Esophagus (tissue), 2 donors: ENCODE measurements at regions not wholly inside any gene's neighbourhood (a gene's known extent, or its start where the extent isn't known, plus 50 kb on each side); places are given as distances from the start of the nearest gene placed in this dataset.

Experiments used
- H3K27ac ChIP-seq, 2 donors: one replicate each; pipeline ENCODE4 v1.5.1; 2013; ENCODE audit warnings: low read depth in 2 of 2, mild to moderate bottlenecking in 2 of 2, inconsistent platforms in 1 of 2, low read length in 1 of 2, moderate library complexity in 1 of 2
- H3K27me3 ChIP-seq, 2 donors: one replicate each; pipeline ENCODE4 v1.6.1; 2013; ENCODE audit warnings: low read length in 2 of 2, control low read depth in 1 of 2, mild to moderate bottlenecking in 1 of 2; ENCODE audit not compliant: insufficient read depth in 2 of 2, control insufficient read depth in 1 of 2
- H3K36me3 ChIP-seq, 2 donors: one replicate each; pipeline ENCODE4 v1.6.1; 2013; ENCODE audit warnings: low read length in 1 of 2; ENCODE audit not compliant: control insufficient read depth in 2 of 2, insufficient read depth in 2 of 2
- H3K4me1 ChIP-seq, 2 donors: one replicate each; pipeline ENCODE4 v1.6.1; 2013; ENCODE audit warnings: low read length in 1 of 2; ENCODE audit not compliant: control insufficient read depth in 2 of 2, insufficient read depth in 2 of 2
- H3K4me3 ChIP-seq, 2 donors: one replicate each; pipeline ENCODE4 v1.5.1; 2013; ENCODE audit warnings: low read length in 2 of 2, mild to moderate bottlenecking in 2 of 2, low read depth in 1 of 2, moderate library complexity in 1 of 2
- H3K9me3 ChIP-seq, 2 donors: one replicate each; pipeline ENCODE4 v1.6.1; 2013; ENCODE audit warnings: mild to moderate bottlenecking in 2 of 2, low read depth in 1 of 2, low read length in 1 of 2, moderate library complexity in 1 of 2; ENCODE audit not compliant: control insufficient read depth in 2 of 2, insufficient read depth in 1 of 2
- WGBS, 2 donors: extraction: QIAGEN DNeasy Blood & Tissue Kit; methylation state at CpG; one replicate each; pipeline ENCODE4 v1.1.7; 2013; 5-methylcytosine and 5-hydroxymethylcytosine counted together
- donor health status: healthy with polysubstance abuse.
- donor health status: Bipolar disorder and iron deficiency.

DNA sequence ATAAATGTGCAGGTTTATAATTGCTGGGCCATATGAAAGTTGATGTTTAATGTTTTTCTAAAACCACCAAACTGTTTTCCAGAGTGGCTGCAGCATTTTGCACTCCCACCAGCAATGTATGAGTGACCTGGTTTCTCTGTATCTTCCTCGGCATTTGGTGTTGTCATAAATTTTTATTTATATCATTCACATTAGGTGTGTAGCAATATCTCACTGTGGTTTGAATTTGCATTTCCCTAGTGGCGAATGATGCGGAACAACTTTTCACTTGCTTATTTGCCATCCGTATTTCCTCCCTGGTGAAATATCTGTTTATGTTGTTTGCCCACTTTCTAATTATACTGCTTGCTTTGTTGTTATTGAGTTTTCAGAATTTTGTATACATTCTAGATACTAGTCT is 295.7 kb upstream of the TUT7 start:
- WGBS, 2 donors = 82 to 88% methylated on average over 4 of the region's 4 CpGs
- Histone ChIP-seq H3K4me3 (no peak overlapping the region), H3K36me3 (no peaks in the 10 kb centered on the region), H3K4me1 (no peaks in the 10 kb centered on the region), H3K27ac (no peak overlapping the region), H3K27me3 (no peaks in the 10 kb centered on the region), H3K9me3 (no peaks in the 10 kb centered on the region)

DNA sequence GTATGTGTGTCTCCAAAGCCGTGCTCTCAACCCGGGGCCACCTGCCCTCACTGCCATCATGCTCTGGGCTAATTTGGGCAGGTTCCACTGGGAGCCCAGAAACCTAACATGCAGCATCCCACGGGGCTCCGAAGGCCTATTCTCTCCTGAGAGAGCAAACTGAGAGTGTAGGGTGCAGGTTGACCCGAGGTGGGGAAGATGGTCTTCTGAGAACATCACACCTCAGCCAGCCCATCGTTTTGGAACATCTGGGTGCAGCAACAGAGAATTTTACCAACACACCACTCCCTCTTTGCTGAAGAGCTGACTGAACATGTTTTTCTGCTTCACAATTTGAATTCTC is 294.6 kb upstream of the TUT7 start:
- Histone ChIP-seq H3K9me3 (no peaks in the 10 kb centered on the region), H3K4me3 (no peak overlapping the region), H3K27me3 (no peaks in the 10 kb centered on the region), H3K27ac (no peak overlapping the region), H3K4me1 (no peaks in the 10 kb centered on the region), H3K36me3 (no peaks in the 10 kb centered on the region)
- WGBS, 2 donors = 82 to 88% methylated on average over 6 of the region's 6 CpGs

DNA sequence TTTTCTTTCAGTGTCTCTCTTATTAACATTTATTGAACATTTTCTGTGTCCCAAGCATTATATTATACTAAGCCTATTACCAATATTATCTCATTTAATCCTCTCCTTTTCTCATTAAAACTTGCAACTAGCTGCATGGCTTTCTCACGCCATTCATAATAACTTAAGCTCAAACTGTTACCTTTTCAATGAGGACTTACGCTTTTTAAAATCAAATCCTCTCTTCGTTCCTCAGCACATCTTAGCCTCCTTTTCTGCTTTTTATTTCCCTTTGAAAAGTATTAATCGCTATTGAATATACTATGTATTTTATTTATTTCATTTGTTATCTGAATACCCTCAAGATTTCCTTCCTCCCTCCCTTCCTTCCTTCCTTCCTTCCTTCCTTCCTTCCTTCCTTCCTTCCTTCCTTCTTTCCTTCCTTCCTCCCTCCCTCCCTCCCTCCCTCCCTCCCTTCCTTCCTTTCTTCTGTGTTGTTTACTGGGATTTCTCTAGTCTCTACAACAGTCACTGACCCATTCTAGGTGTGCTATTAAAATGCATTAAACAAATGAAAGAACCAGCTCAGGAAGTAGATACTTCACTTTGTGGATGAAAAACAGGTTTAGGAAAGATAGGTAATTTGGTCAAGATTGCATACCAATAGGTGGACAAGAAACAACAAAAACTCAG is 294.1 kb upstream of the TUT7 start:
- Histone ChIP-seq H3K27me3 (no peaks in the 10 kb centered on the region), H3K4me3 (no peak overlapping the region), H3K9me3 (no peaks in the 10 kb centered on the region), H3K36me3 (no peaks in the 10 kb centered on the region), H3K27ac (no peak overlapping the region), H3K4me1 (no peaks in the 10 kb centered on the region)
- WGBS, 2 donors = 95 to 96% methylated on average over 4 of the region's 4 CpGs

DNA sequence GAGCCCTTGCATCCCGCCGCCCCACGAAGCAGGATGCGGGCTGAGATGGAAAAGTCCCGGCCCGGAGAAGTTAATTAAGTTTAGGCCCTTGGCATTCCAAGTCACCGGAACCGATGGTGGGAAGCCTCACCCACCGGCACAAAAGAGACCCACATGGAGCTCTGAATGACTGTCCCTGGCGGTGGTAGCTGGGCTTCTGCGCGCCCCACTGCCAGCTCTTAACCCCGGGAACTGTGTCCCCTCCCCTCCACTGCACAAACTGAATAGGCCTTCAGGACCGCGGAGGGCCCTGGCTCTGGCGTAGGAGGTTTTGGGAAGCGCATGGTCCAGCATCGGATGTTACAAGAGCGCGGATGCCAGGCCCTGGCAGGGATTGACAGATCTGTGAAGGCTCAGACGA is 291.1 kb upstream of the TUT7 start:
- no peak overlapping the region for H3K4me3 ChIP-seq
- H3K27me3 ChIP-seq = peaks cover 0 to 5% of the 10 kb centered on the region in 2 donors
- no peaks in the 10 kb centered on the region for H3K9me3 ChIP-seq
- no peaks in the 10 kb centered on the region for H3K36me3 ChIP-seq
- WGBS, 2 donors = 86 to 92% methylated on average over 21 of the region's 21 CpGs
- no peaks in the 10 kb centered on the region for H3K4me1 ChIP-seq
- H3K27ac ChIP-seq = no peak overlapping the region

DNA sequence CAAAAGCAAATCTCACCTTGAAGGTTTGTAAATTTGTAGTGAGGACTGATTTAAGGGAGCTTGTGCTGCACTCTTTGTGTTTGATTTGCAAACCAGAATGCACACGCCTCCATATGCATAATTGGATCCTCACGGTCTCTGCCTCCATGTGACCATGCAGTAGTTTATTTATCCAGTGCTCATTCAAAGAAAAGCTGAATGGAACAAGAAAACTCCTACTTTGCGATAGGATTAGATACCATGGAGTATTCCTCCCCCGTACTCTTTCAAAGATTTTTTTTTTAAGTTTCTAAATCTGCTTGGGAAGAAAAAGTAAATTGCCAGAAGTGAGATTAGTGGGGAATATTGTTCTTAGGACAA is 290.4 kb upstream of the TUT7 start:
- no peaks in the 10 kb centered on the region for H3K36me3 ChIP-seq
- H3K4me3 ChIP-seq = no peak overlapping the region
- 61 to 74% methylated on average over 4 of the region's 4 CpGs for WGBS, 2 donors
- no peak overlapping the region for H3K27ac ChIP-seq
- H3K27me3 ChIP-seq = peaks cover 0 to 5% of the 10 kb centered on the region in 2 donors
- peaks cover 0 to 2% of the 10 kb centered on the region in 2 donors for H3K4me1 ChIP-seq
- no peaks in the 10 kb centered on the region for H3K9me3 ChIP-seq

DNA sequence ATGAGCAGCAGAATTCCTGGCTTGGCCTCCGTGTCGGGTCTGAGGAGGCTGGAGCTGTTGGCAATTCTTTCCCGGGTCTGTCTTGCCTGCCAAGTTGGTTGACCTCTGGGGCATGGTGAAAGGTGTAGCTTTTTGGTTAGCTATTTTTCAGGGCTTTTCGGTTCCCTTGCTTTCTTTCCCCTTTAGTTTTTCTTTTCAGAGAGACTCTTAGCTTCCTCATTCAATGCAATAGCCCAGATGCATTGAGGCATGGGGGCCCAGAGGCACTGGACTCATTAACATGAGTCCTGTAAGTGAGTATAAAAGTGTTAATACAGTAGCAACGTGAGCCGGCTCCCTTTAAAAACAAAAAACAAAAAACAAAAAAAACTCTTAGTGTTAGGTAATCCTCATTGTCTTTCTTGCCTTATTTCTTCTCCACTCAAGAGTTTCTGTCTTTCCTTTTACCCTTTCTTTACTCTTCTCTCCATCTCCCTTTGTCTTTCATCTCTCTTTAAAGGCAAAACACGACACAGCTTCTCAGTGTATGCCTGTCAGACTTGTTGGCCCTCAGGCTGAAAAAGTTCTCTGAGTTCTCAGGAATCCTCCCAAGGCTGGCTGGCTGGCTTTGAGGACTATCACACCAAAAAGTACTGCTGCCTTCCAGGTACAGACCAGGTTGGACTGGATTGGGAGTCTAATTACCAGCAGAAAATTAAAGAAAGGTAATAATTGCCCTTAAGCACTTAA is 289.9 kb upstream of the TUT7 start:
- H3K9me3 ChIP-seq = no peaks in the 10 kb centered on the region
- H3K36me3 ChIP-seq = no peaks in the 10 kb centered on the region
- no peak overlapping the region for H3K4me3 ChIP-seq
- no peak overlapping the region for H3K27ac ChIP-seq
- WGBS, 2 donors = 65 to 72% methylated on average over 7 of the region's 7 CpGs
- peaks cover 0 to 5% of the 10 kb centered on the region in 2 donors for H3K27me3 ChIP-seq
- peaks cover 0 to 2% of the 10 kb centered on the region in 2 donors for H3K4me1 ChIP-seq

DNA sequence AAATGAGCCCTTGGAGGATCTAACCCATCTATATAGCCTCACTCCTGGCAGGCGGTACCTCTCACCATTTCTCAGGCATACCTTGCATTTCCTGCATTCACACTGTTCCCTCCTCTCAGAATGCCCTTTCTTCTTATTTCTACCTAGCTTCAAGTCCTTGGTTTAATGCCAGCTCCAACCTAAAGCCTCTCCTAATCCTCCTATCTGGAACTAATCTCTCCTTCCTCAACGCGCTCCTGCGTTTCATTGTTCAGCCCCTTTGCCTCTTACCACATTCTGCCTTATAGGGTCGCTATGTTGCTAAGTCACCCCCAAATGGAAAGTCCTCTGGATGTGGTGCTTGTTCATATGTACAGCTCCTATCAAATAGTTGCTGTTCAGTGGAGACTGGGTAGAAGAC is 288.5 kb upstream of the TUT7 start:
- no peak overlapping the region for H3K4me3 ChIP-seq
- no peaks in the 10 kb centered on the region for H3K9me3 ChIP-seq
- H3K27me3 ChIP-seq = peaks cover 0 to 5% of the 10 kb centered on the region in 2 donors
- peaks cover 0 to 2% of the 10 kb centered on the region in 2 donors for H3K4me1 ChIP-seq
- 85 to 93% methylated on average over 5 of the region's 5 CpGs for WGBS, 2 donors
- H3K27ac ChIP-seq = no peak overlapping the region
- no peaks in the 10 kb centered on the region for H3K36me3 ChIP-seq

DNA sequence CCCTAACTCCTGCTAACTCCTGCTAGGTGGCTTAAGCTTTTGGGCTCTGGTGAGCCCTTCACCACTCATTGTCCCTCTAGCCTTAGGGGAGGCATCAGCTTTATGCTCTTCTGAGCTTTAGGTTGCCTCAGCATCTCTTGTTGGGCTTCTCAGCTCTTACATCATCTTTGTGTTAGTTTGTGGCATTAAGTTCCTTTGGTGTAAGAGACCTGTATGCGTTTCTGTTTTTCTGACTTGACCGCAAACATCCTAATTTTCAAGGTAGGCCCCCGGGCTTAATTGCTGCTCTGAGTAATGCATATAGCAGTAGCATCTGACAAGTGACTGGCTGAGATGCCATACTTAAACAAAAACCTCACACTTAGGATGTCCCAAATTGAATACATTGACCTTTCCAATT is 287.8 kb upstream of the TUT7 start:
- 91 to 93% methylated on average over 3 of the region's 3 CpGs for WGBS, 2 donors
- Histone ChIP-seq H3K9me3 (no peaks in the 10 kb centered on the region), H3K27me3 (peaks cover 0 to 5% of the 10 kb centered on the region in 2 donors), H3K27ac (no peak overlapping the region), H3K4me1 (peaks cover 0 to 2% of the 10 kb centered on the region in 2 donors), H3K36me3 (no peaks in the 10 kb centered on the region), H3K4me3 (no peak overlapping the region)

DNA sequence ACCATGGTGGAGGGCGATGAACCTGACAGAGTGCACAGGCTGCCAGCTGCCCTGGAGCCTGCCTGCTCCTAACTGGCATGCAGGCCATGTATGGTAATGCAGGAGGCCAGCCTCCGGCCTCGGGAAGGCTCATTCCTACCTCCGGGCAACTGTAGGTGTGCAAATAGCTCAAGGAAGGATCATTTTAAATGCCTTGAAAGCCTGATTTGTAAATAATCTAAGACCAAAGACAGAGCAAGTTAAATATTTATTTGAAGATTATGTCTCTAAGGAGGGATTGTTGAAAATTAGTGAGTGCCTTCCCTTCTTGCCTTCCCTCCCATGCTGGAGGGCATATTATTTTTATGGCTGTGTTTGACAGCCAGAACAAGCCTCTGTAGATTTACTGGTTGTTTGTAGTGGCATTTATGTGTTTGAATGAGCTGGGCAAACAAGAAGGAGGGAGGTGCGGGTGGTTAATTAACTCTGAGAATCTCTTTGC is 285.7 kb upstream of the TUT7 start:
- Histone ChIP-seq H3K4me3 (no peak overlapping the region), H3K9me3 (peaks cover 0 to under 1% of the 10 kb centered on the region in 2 donors), H3K27ac (no peak overlapping the region), H3K36me3 (no peaks in the 10 kb centered on the region), H3K4me1 (peaks cover 0 to 2% of the 10 kb centered on the region in 2 donors), H3K27me3 (peaks cover 0 to 5% of the 10 kb centered on the region in 2 donors)
- WGBS, 2 donors = 46 to 56% methylated on average over 5 of the region's 5 CpGs

DNA sequence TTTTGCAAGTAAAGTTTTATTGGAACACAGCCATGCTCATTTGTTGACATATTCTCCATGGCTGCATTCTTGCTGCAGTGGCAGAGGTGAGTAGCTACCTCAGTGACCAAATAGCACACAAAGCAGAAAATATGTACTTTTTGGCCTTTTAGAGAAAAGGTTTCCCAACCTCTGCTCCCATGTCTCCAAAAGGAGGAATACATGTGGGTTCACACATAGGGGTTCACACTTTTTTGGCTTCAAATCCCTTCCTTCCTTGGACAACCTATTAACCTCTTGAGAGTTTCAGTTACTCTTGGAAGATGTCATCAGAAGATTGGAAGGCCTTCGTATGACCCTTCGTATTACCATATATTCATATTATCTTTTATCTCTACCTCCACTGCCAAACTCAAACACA is 285.1 kb upstream of the TUT7 start:
- peaks cover 0 to 5% of the 10 kb centered on the region in 2 donors for H3K27me3 ChIP-seq
- peaks cover 0 to 5% of the 10 kb centered on the region in 2 donors for H3K9me3 ChIP-seq
- H3K4me3 ChIP-seq = no peak overlapping the region
- H3K4me1 ChIP-seq = peaks cover 0 to 2% of the 10 kb centered on the region in 2 donors
- no peak overlapping the region for H3K27ac ChIP-seq
- 89 to 93% methylated on average over 2 of the region's 2 CpGs for WGBS, 2 donors
- no peaks in the 10 kb centered on the region for H3K36me3 ChIP-seq
